PC-3 (cell line): ENCODE measurements at regions not wholly inside any gene's neighbourhood (a gene's known extent, or its start where the extent isn't known, plus 50 kb on each side); places are given as distances from the start of the nearest gene placed in this dataset.

Experiments used
- ATAC-seq: fragments of 200-7000 bp; cut with Tn5 transposase; 2 replicates; pipeline ENCODE4 v1.9.1; 2020; ENCODE audit warnings: mild to moderate bottlenecking, moderate library complexity
- BruUV-seq: library from RNA; stranded (reverse); fragments of 400-500 nt; replicated peaks from 2 replicates; lab custom pipeline; 2021; lab: Mats Ljungman, UMichigan
- CTCF ChIA-PET: fragments of 300-600 bp; sonication (Branson Sonifier 250); formaldehyde crosslinking; loops from one replicate; lab custom pipeline; 2022; ENCODE audit warnings: antibody characterized with exemption; lab: Charles Lee
- POLR2A ChIA-PET: fragments of 300-600 bp; sonication (Branson Sonifier 250); formaldehyde crosslinking; loops from one replicate; lab custom pipeline; 2022; ENCODE audit warnings: antibody characterized with exemption; ENCODE audit not compliant: unreplicated experiment; lab: Charles Lee
- DNase-seq: peaks from one replicate; pipeline ENCODE4 v3.0.0-alpha.2; 2015
- H2AFZ ChIP-seq: fragments of 300-600 bp; sonication (generic); 2 replicates; pipeline ENCODE4 v1.6.0; 2016; ENCODE audit warnings: antibody characterized with exemption, low read length
- H3F3A ChIP-seq: fragments of 300-600 bp; sonication (generic); one replicate; pipeline ENCODE4 v1.6.0; 2017; ENCODE audit warnings: antibody characterized with exemption, low read length, control low read depth, mild to moderate bottlenecking; ENCODE audit not compliant: unreplicated experiment
- H3K27ac ChIP-seq: fragments of 300-600 bp; sonication (generic); 2 replicates; pipeline ENCODE4 v1.5.1; 2016; ENCODE audit warnings: mild to moderate bottlenecking, low read length
- H3K27me3 ChIP-seq: fragments of 300-600 bp; sonication (generic); 2 replicates; pipeline ENCODE4 v1.6.1; 2016; ENCODE audit warnings: low read length, mixed read lengths
- H3K36me3 ChIP-seq: fragments of 300-600 bp; sonication (generic); 2 replicates; pipeline ENCODE4 v1.6.1; 2016; ENCODE audit warnings: low read depth, mixed run types, low read length, mixed read lengths
- H3K4me1 ChIP-seq: fragments of 300-600 bp; sonication (generic); 2 replicates; pipeline ENCODE4 v1.5.1; 2016; ENCODE audit warnings: low read length; ENCODE audit not compliant: insufficient read depth
- H3K4me2 ChIP-seq: fragments of 300-600 bp; sonication (generic); 2 replicates; pipeline ENCODE4 v1.6.0; 2016; ENCODE audit warnings: low read length
- H3K4me3 ChIP-seq: fragments of 300-600 bp; sonication (generic); 2 replicates; pipeline ENCODE4 v1.5.1; 2016; ENCODE audit warnings: mild to moderate bottlenecking, low read length, mixed read lengths
- H3K79me2 ChIP-seq: fragments of 300-600 bp; sonication (generic); 2 replicates; pipeline ENCODE4 v1.6.1; 2017; ENCODE audit warnings: low read length, mixed read lengths
- H3K9ac ChIP-seq: fragments of 300-600 bp; sonication (generic); 2 replicates; pipeline ENCODE4 v1.6.0; 2016; ENCODE audit warnings: mild to moderate bottlenecking, low read length
- H3K9me2 ChIP-seq: fragments of 300-600 bp; sonication (generic); replicated peaks from 2 replicates; pipeline ENCODE4 v1.6.1; 2016; ENCODE audit warnings: mixed run types, low read length, mixed read lengths
- H3K9me3 ChIP-seq: fragments of 300-600 bp; sonication (generic); 2 replicates; pipeline ENCODE4 v1.6.1; 2016; ENCODE audit warnings: low read length, mixed read lengths
- H4K20me1 ChIP-seq: fragments of 300-600 bp; sonication (generic); 2 replicates; pipeline ENCODE4 v1.6.1; 2016; ENCODE audit warnings: low read length, mixed read lengths
- EZH2 ChIP-seq: fragments of 300-600 bp; sonication (generic); IDR thresholded peaks from one replicate; pipeline ENCODE4 v1.6.1; 2017; ENCODE audit warnings: antibody characterized with exemption, mild to moderate bottlenecking, low read length; ENCODE audit not compliant: unreplicated experiment
- EZH2phosphoT487 ChIP-seq: fragments of 300-600 bp; sonication (generic); IDR thresholded peaks from 2 replicates; pipeline ENCODE4 v1.6.1; 2018; ENCODE audit warnings: mild to moderate bottlenecking, antibody characterized with exemption, low read length, borderline replicate concordance
- intact Hi-C: fragments of 100-400 bp; cut with micrococcal nuclease; formaldehyde crosslinking; loops from 2 replicates; pipeline ENCODE4 v1.9.0; 2023
- TF ChIP-seq, protein P1 (sequence below): fragments of 300-600 bp; sonication (generic); conservative IDR thresholded peaks from 2 replicates; pipeline ENCODE4 v1.5.1; 2017; ENCODE audit warnings: antibody characterized with exemption, low read depth, mild to moderate bottlenecking, low read length

DNA sequence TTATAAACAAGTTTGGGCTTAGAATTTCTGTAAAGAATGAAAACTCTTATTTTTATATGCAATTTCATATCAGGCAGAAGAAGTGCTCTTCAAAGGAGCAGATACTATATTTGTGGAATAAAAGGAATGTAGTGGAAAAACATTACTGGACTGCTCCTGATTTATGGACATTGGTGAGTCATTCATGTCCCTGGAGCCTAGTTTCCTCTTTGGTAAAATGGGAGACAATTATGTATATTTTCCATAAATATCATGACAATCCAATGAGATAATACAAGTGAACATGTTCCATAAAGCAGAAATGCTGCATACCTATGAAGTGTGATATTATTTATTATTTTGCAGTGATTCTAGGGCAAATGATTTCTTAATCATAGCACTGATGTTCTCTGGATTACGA is 445.8 kb upstream of the CITED2 start:
- H3K4me2 ChIP-seq: no peak overlapping the region
- ATAC-seq: peak; percentile 62

DNA sequence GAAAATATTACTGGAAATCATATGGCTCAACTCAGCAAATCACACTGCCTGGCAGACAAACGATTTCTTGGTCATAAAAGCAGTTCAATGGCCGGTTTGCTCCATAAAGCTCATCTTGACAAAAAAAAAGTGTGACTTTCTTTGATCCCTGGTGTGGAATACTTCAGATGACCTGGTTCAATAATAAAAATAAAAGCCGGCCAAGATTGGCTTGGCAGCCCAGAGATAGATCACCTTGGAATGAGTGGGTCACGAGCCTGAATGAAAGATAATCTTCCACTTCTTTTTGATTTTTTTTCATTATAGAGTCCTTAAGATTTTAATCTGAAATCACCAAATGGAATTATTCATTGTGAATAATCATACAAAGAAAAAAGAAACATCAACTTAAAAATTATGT is 445.3 kb upstream of the CITED2 start:
- no peak overlapping the region for H3K27ac ChIP-seq
- no peak overlapping the region for H3K4me3 ChIP-seq
- H3K4me2 ChIP-seq: no peak overlapping the region
- no peak overlapping the region for H3K9ac ChIP-seq
- H3K27me3 ChIP-seq: no peaks in the 10 kb centered on the region
- H3F3A ChIP-seq: no peaks in the 10 kb centered on the region
- H3K9me2 ChIP-seq: no peaks in the 10 kb centered on the region
- peaks cover 15% of the 10 kb centered on the region; the same call in 1 of the 2 replicates for H3K4me1 ChIP-seq
- ChIA-PET POLR2A (no interaction called here), CTCF (no interaction called here)
- ATAC-seq (no peak), DNase-seq (no peak)
- no peaks in the 10 kb centered on the region for H3K79me2 ChIP-seq
- H3K36me3 ChIP-seq: no peaks in the 10 kb centered on the region
- no peaks in the 10 kb centered on the region for H4K20me1 ChIP-seq
- H2AFZ ChIP-seq: no peak overlapping the region
- H3K9me3 ChIP-seq: no peaks in the 10 kb centered on the region
- BruUV-seq: no TSS peak
- TF ChIP-seq EZH2 (no peak), EZH2phosphoT487 (no peak)
- TF ChIP-seq, protein P1, sequence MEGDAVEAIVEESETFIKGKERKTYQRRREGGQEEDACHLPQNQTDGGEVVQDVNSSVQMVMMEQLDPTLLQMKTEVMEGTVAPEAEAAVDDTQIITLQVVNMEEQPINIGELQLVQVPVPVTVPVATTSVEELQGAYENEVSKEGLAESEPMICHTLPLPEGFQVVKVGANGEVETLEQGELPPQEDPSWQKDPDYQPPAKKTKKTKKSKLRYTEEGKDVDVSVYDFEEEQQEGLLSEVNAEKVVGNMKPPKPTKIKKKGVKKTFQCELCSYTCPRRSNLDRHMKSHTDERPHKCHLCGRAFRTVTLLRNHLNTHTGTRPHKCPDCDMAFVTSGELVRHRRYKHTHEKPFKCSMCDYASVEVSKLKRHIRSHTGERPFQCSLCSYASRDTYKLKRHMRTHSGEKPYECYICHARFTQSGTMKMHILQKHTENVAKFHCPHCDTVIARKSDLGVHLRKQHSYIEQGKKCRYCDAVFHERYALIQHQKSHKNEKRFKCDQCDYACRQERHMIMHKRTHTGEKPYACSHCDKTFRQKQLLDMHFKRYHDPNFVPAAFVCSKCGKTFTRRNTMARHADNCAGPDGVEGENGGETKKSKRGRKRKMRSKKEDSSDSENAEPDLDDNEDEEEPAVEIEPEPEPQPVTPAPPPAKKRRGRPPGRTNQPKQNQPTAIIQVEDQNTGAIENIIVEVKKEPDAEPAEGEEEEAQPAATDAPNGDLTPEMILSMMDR: no peak
- intact Hi-C loops: no loop called here

More for the DNA sequence above, 445.8 kb upstream of the CITED2 start:
- Histone ChIP-seq H3K9me2 (no peaks in the 10 kb centered on the region), H3K9me3 (no peaks in the 10 kb centered on the region), H3K27ac (no peak overlapping the region), H3K4me3 (no peak overlapping the region), H2AFZ (no peak overlapping the region), H3K27me3 (no peaks in the 10 kb centered on the region), H3K9ac (no peak overlapping the region), H3F3A (no peaks in the 10 kb centered on the region), H3K79me2 (no peaks in the 10 kb centered on the region), H3K36me3 (no peaks in the 10 kb centered on the region), H3K4me1 (peaks cover 15% of the 10 kb centered on the region; the same call in 1 of the 2 replicates), H4K20me1 (no peaks in the 10 kb centered on the region)
- intact Hi-C loops: no loop called here
- CTCF ChIA-PET: no interaction called here
- peak; percentile 62 for DNase-seq
- POLR2A ChIA-PET: no interaction called here
- BruUV-seq: no TSS peak
- TF ChIP-seq EZH2: no peak
- no peak for TF ChIP-seq EZH2phosphoT487
- TF ChIP-seq, protein P1: no peak

DNA sequence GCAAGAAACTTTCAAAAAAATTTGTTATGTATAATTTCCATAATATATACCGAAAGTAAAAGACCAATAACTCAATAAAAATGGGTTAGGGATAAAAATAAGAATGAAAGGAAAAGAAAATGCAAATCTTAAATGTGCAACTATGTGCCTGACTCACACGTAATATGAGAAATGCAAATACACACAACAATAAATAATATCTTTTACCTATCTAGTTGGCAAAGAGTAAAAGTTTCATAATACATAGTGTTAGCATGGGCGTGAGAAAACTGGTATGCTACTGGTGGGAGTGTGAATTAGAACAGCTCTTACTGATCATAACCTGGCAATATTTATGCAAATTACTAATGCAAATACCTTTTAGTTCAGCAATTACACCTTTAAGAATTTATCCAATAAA is 438.5 kb upstream of the CITED2 start:
- H3K27me3 ChIP-seq: no peaks in the 10 kb centered on the region
- no peaks in the 10 kb centered on the region for H3K36me3 ChIP-seq
- ChIA-PET POLR2A (no interaction called here), CTCF (no interaction called here)
- H3K9ac ChIP-seq: no peak overlapping the region
- no peaks in the 10 kb centered on the region for H4K20me1 ChIP-seq
- no peak overlapping the region for H3K27ac ChIP-seq
- no peaks in the 10 kb centered on the region for H3K9me2 ChIP-seq
- peak; percentile 4 for DNase-seq
- TF ChIP-seq EZH2: no peak
- TF ChIP-seq, protein P1: no peak
- TF ChIP-seq EZH2phosphoT487: no peak
- no peak overlapping the region for H2AFZ ChIP-seq
- peaks cover 7% of the 10 kb centered on the region for H3K4me1 ChIP-seq
- H3F3A ChIP-seq: no peaks in the 10 kb centered on the region
- no peaks in the 10 kb centered on the region for H3K79me2 ChIP-seq
- 0 out of 2 replicates have a peak overlapping the region, but pooled peaks have one; percentile 16 for H3K4me2 ChIP-seq
- no peaks in the 10 kb centered on the region for H3K9me3 ChIP-seq
- ATAC-seq: no peak
- no TSS peak for BruUV-seq
- intact Hi-C loops: loop anchor here (5.0 kb wide), 1 partner anchor 436 kb away; no protein-coding TSS in a partner anchor
- no peak overlapping the region for H3K4me3 ChIP-seq
